ENCODE measurements at regions not wholly inside any gene's neighbourhood (a gene's known extent, or its start where the extent isn't known, plus 50 kb on each side); places are given as distances from the start of the nearest gene placed in this dataset.

DNA sequence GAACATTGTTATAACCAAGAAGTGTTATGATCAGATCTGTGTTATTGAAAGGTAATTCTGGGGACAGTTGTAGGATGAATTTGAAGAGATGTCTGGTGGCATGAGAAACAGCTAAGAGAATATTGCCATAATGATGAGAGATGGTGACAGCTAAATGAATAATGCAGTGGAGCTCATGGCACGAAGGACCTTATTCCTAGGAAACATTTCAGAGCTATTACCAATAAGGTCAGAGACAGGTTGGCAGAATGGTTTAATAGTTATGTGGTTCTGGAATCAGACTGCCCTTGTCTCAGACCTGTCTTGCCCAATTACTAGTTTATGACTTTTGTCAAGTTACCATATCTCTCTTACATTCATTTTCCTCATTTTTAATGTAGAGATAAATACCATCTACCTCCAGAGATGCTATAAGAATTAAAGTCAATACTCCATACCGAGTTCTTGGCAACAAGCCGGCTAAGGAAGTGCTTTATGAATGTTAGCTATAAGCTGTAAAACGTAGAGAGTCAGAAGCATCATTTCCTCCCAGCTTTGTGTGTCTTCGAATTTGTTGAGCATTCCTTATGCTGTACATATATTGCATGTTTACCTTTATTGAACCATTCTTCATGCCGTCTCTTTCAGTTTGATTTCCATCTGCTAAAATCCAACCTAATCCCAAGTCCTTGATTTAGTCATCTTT, 73.6 kb upstream of the COL5A2 start:
- no peak overlapping the region for H3K27ac ChIP-seq (ENCODE audit: low read length)
- H3K36me3 ChIP-seq (ENCODE audit: control insufficient read depth in 1 of 2, insufficient read depth in 2 of 2, low read length in 2 of 2), result peaks cover 0 to 4% of the 10 kb centered on the region in 2 donors
- H3K27me3 ChIP-seq (ENCODE audit: low read depth, low read length), result no peaks in the 10 kb centered on the region
- H3K4me1 ChIP-seq (ENCODE audit: control insufficient read depth in 1 of 2, insufficient read depth in 2 of 2, low read length in 2 of 2), result peaks cover 0 to 17% of the 10 kb centered on the region in 2 donors
- no peaks in the 10 kb centered on the region for H3K9me3 ChIP-seq (ENCODE audit: control insufficient read depth in 1 of 2, low read length in 2 of 2)
- no peak overlapping the region for H3K4me3 ChIP-seq (ENCODE audit: low read depth in 1 of 2, low read length in 2 of 2)

DNA sequence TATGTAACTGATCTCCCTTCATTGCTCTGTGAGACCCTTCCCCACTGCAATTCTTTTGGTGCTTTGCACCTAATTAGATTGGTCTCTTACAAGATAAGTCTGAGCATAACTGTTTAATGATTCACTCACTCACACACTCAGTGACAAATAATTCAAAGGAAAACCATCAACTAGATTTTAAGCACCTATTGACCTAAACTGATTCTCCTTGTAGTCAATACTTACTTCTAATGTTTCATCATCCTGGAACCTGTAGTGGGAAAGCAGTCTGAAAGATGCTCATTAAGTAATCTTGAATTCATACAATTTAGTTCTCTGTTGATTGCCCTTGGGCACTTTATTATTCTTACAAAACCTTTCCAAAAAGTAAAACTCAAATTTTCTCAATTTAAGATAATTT, 74.3 kb upstream of the COL5A2 start:
- H3K36me3 ChIP-seq (ENCODE audit: control insufficient read depth in 1 of 2, insufficient read depth in 2 of 2, low read length in 2 of 2), result peaks cover 0 to 4% of the 10 kb centered on the region in 2 donors
- peaks cover 0 to 10% of the 10 kb centered on the region in 2 donors for H3K4me1 ChIP-seq (ENCODE audit: control insufficient read depth in 1 of 2, insufficient read depth in 2 of 2, low read length in 2 of 2)
- H3K4me3 ChIP-seq (ENCODE audit: low read depth in 1 of 2, low read length in 2 of 2), result no peak overlapping the region
- no peak overlapping the region for H3K27ac ChIP-seq (ENCODE audit: low read length)
- H3K9me3 ChIP-seq (ENCODE audit: control insufficient read depth in 1 of 2, low read length in 2 of 2), result no peaks in the 10 kb centered on the region
- no peaks in the 10 kb centered on the region for H3K27me3 ChIP-seq (ENCODE audit: low read depth, low read length)

DNA sequence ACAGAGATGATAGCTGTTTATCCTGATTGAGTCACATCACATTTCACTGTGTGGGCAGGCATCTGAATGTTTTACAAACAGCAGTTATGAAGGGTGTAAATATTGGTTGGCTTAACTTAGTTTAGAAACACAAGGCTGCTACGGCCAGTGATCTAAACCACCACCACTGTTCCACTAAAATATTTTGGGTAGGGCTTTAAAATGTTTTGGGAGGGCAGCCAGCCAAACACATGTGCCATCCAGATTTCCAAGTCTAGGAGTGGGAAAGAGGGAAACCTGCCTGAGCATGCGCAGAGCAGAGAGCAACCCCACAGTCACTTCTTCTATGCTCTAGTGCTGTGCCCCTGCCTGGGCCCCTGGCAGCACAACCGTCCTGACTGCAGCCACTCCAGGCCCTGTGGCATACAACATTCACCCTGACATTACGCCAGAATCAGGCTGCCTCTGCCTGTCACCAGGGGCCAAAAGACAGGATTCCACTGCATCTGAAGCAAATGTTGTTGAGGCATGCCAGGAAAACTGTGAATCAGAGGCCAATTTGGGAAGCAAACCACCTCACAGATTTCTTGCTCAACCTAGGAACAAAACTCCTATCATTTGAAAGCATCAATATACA, 74.8 kb upstream of the COL5A2 start:
- no peaks in the 10 kb centered on the region for H3K27me3 ChIP-seq (ENCODE audit: low read depth, low read length)
- H3K9me3 ChIP-seq (ENCODE audit: control insufficient read depth in 1 of 2, low read length in 2 of 2), result no peaks in the 10 kb centered on the region
- H3K27ac ChIP-seq (ENCODE audit: low read length), result peak overlapping the region; percentile 3
- no peak overlapping the region for H3K4me3 ChIP-seq (ENCODE audit: low read depth in 1 of 2, low read length in 2 of 2)
- peaks cover 0 to 4% of the 10 kb centered on the region in 2 donors for H3K36me3 ChIP-seq (ENCODE audit: control insufficient read depth in 1 of 2, insufficient read depth in 2 of 2, low read length in 2 of 2)
- H3K4me1 ChIP-seq (ENCODE audit: control insufficient read depth in 1 of 2, insufficient read depth in 2 of 2, low read length in 2 of 2), result peaks cover 0 to 5% of the 10 kb centered on the region in 2 donors

GRCh38 chr2:189255711-189256110, 76.2 kb upstream of the COL5A2 start:
- Histone ChIP-seq H3K4me1 (ENCODE audit: control insufficient read depth in 1 of 2, insufficient read depth in 2 of 2, low read length in 2 of 2) (no peaks in the 10 kb centered on the region), H3K9me3 (ENCODE audit: control insufficient read depth in 1 of 2, low read length in 2 of 2) (no peaks in the 10 kb centered on the region), H3K4me3 (ENCODE audit: low read depth in 1 of 2, low read length in 2 of 2) (no peak overlapping the region), H3K27me3 (ENCODE audit: low read depth, low read length) (no peaks in the 10 kb centered on the region), H3K36me3 (ENCODE audit: control insufficient read depth in 1 of 2, insufficient read depth in 2 of 2, low read length in 2 of 2) (peaks cover 0 to 4% of the 10 kb centered on the region in 2 donors), H3K27ac (ENCODE audit: low read length) (no peak overlapping the region)

GRCh38 chr2:189258616-189259365, 79.2 kb upstream of the COL5A2 start:
- Histone ChIP-seq H3K4me3 (ENCODE audit: low read depth in 1 of 2, low read length in 2 of 2) (no peak overlapping the region), H3K4me1 (ENCODE audit: control insufficient read depth in 1 of 2, insufficient read depth in 2 of 2, low read length in 2 of 2) (no peaks in the 10 kb centered on the region), H3K9me3 (ENCODE audit: control insufficient read depth in 1 of 2, low read length in 2 of 2) (no peaks in the 10 kb centered on the region), H3K27me3 (ENCODE audit: low read depth, low read length) (no peaks in the 10 kb centered on the region), H3K27ac (ENCODE audit: low read length) (no peak overlapping the region), H3K36me3 (ENCODE audit: control insufficient read depth in 1 of 2, insufficient read depth in 2 of 2, low read length in 2 of 2) (peaks cover 0 to 4% of the 10 kb centered on the region in 2 donors)

GRCh38 chr2:189260361-189260814, 80.8 kb upstream of the COL5A2 start:
- no peak overlapping the region for H3K27ac ChIP-seq (ENCODE audit: low read length)
- H3K4me3 ChIP-seq (ENCODE audit: low read depth in 1 of 2, low read length in 2 of 2), result no peak overlapping the region
- H3K9me3 ChIP-seq (ENCODE audit: control insufficient read depth in 1 of 2, low read length in 2 of 2), result no peaks in the 10 kb centered on the region
- no peaks in the 10 kb centered on the region for H3K27me3 ChIP-seq (ENCODE audit: low read depth, low read length)
- H3K4me1 ChIP-seq (ENCODE audit: control insufficient read depth in 1 of 2, insufficient read depth in 2 of 2, low read length in 2 of 2), result no peaks in the 10 kb centered on the region
- no peaks in the 10 kb centered on the region for H3K36me3 ChIP-seq (ENCODE audit: control insufficient read depth in 1 of 2, insufficient read depth in 2 of 2, low read length in 2 of 2)

GRCh38 chr2:189261431-189261841, 81.9 kb upstream of the COL5A2 start:
- Histone ChIP-seq H3K36me3 (ENCODE audit: control insufficient read depth in 1 of 2, insufficient read depth in 2 of 2, low read length in 2 of 2) (no peaks in the 10 kb centered on the region), H3K9me3 (ENCODE audit: control insufficient read depth in 1 of 2, low read length in 2 of 2) (peaks cover 0 to 3% of the 10 kb centered on the region in 2 donors), H3K4me3 (ENCODE audit: low read depth in 1 of 2, low read length in 2 of 2) (no peak overlapping the region), H3K27me3 (ENCODE audit: low read depth, low read length) (no peaks in the 10 kb centered on the region), H3K27ac (ENCODE audit: low read length) (no peak overlapping the region), H3K4me1 (ENCODE audit: control insufficient read depth in 1 of 2, insufficient read depth in 2 of 2, low read length in 2 of 2) (no peaks in the 10 kb centered on the region)

DNA sequence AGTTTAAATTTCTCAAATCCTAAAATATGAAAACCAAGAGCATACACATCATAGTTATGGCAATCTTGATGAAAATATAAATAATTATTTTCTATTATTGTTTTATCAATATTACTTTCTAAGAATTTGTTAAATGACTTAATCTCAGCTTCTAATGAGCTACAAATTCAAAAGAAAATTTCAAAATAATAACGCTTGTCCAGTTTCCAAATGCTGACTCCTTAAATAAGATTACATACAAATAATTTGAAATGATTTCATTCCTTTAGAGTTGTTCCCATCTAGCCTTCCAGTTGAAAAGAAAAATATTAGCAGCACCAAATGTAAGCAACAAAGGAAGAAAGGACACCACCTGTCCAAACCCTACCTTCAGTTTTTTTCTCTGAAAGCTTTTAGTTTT, 82.4 kb upstream of the COL5A2 start:
- no peaks in the 10 kb centered on the region for H3K36me3 ChIP-seq (ENCODE audit: control insufficient read depth in 1 of 2, insufficient read depth in 2 of 2, low read length in 2 of 2)
- no peak overlapping the region for H3K27ac ChIP-seq (ENCODE audit: low read length)
- H3K9me3 ChIP-seq (ENCODE audit: control insufficient read depth in 1 of 2, low read length in 2 of 2), result peaks cover 0 to 3% of the 10 kb centered on the region in 2 donors
- H3K4me1 ChIP-seq (ENCODE audit: control insufficient read depth in 1 of 2, insufficient read depth in 2 of 2, low read length in 2 of 2), result no peaks in the 10 kb centered on the region
- H3K27me3 ChIP-seq (ENCODE audit: low read depth, low read length), result no peaks in the 10 kb centered on the region
- no peak overlapping the region for H3K4me3 ChIP-seq (ENCODE audit: low read depth in 1 of 2, low read length in 2 of 2)

GRCh38 chr2:189265696-189266320, 86.2 kb upstream of the COL5A2 start:
- Histone ChIP-seq H3K27ac (ENCODE audit: low read length) (no peak overlapping the region), H3K36me3 (ENCODE audit: control insufficient read depth in 1 of 2, insufficient read depth in 2 of 2, low read length in 2 of 2) (no peaks in the 10 kb centered on the region), H3K9me3 (ENCODE audit: control insufficient read depth in 1 of 2, low read length in 2 of 2) (peaks cover 0 to 3% of the 10 kb centered on the region in 2 donors), H3K4me1 (ENCODE audit: control insufficient read depth in 1 of 2, insufficient read depth in 2 of 2, low read length in 2 of 2) (no peaks in the 10 kb centered on the region), H3K27me3 (ENCODE audit: low read depth, low read length) (no peaks in the 10 kb centered on the region), H3K4me3 (ENCODE audit: low read depth in 1 of 2, low read length in 2 of 2) (no peak overlapping the region)

DNA sequence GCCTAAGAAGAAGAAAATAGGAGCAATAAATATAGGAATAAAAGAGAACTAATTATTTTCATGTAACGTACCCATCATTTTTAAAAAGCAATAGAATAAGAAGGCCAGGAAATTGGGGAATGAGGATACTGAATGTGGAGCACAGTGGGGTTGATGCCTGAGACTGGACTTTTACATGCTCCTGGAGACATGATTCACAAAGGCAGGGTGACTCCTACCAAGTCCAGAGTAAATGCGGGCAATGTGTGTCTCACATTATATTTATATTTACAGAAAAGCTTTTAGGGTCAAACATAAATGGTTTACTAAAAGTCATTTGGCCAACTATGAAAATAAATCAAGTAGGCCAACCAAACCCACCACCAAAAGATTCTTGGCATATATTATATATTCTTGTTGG, 87.9 kb upstream of the COL5A2 start:
- Histone ChIP-seq H3K4me1 (ENCODE audit: control insufficient read depth in 1 of 2, insufficient read depth in 2 of 2, low read length in 2 of 2) (no peaks in the 10 kb centered on the region), H3K4me3 (ENCODE audit: low read depth in 1 of 2, low read length in 2 of 2) (no peak overlapping the region)

GRCh38 chr2:189267925-189268579, 88.5 kb upstream of the COL5A2 start:
- Histone ChIP-seq H3K9me3 (ENCODE audit: control insufficient read depth in 1 of 2, low read length in 2 of 2) (peaks cover 0 to 3% of the 10 kb centered on the region in 2 donors), H3K4me1 (ENCODE audit: control insufficient read depth in 1 of 2, insufficient read depth in 2 of 2, low read length in 2 of 2) (no peaks in the 10 kb centered on the region), H3K4me3 (ENCODE audit: low read depth in 1 of 2, low read length in 2 of 2) (no peak overlapping the region), H3K27ac (ENCODE audit: low read length) (no peak overlapping the region), H3K27me3 (ENCODE audit: low read depth, low read length) (no peaks in the 10 kb centered on the region), H3K36me3 (ENCODE audit: control insufficient read depth in 1 of 2, insufficient read depth in 2 of 2, low read length in 2 of 2) (no peaks in the 10 kb centered on the region)

More for the DNA sequence above, 87.9 kb upstream of the COL5A2 start:
- Histone ChIP-seq H3K27me3 (ENCODE audit: low read depth, low read length) (no peaks in the 10 kb centered on the region), H3K9me3 (ENCODE audit: control insufficient read depth in 1 of 2, low read length in 2 of 2) (peaks cover 0 to 3% of the 10 kb centered on the region in 2 donors), H3K27ac (ENCODE audit: low read length) (no peak overlapping the region), H3K36me3 (ENCODE audit: control insufficient read depth in 1 of 2, insufficient read depth in 2 of 2, low read length in 2 of 2) (no peaks in the 10 kb centered on the region)
